Upper lobe of left lung (tissue), 4 donors: ENCODE measurements at regions not wholly inside any gene's neighbourhood (a gene's known extent, or its start where the extent isn't known, plus 50 kb on each side); places are given as distances from the start of the nearest gene placed in this dataset.

Source experiments
- CTCF ChIP-seq, 6 experiments: fragments of 450-650 bp in 4 of 6; fragments of 200-600 bp in 2 of 6; sonication (generic) in 2 of 6; IDR thresholded peaks; one replicate each; pipeline ENCODE4 v1.5.1; 2016 to 2019; ENCODE audit warnings: antibody characterized with exemption in 6 of 6
- EP300 ChIP-seq, 4 donors: sonication (generic); formaldehyde crosslinking; IDR thresholded peaks; one replicate each; pipeline ENCODE4 v1.5.1; 2017; ENCODE audit warnings: antibody characterized with exemption in 4 of 4, control low read depth in 2 of 4
- POLR2A ChIP-seq, 4 donors: fragments of 450-650 bp; IDR thresholded peaks; one replicate each; pipeline ENCODE4 v1.5.1; 2016 to 2017; ENCODE audit warnings: antibody characterized with exemption in 4 of 4, mild to moderate bottlenecking in 2 of 4
- POLR2AphosphoS5 ChIP-seq, 2 donors: sonication (generic); formaldehyde crosslinking; IDR thresholded peaks; one replicate each; pipeline ENCODE4 v1.5.1; 2017; ENCODE audit warnings: antibody characterized with exemption in 2 of 2

- TF ChIP-seq CTCF (IDR thresholded peaks at IDR 0.05) (no peak), POLR2A (IDR thresholded peaks at IDR 0.05) (no peak), POLR2AphosphoS5 (IDR thresholded peaks at IDR 0.05) (no peak), EP300 (IDR thresholded peaks at IDR 0.05) (no peak)
These were observed 564.8 kb downstream of the VRK1 start for GRCh38 chr14:97361958-97362357.
